NCI-H1417 treated with DMSO at 0.1 percent for 48 hours (cell line): ENCODE measurements at regions not wholly inside any gene's neighbourhood (a gene's known extent, or its start where the extent isn't known, plus 50 kb on each side); places are given as distances from the start of the nearest gene placed in this dataset.
"Not testable (repeated sequence)": the region's sequence is repeated elsewhere in the genome, so short reads cannot be mapped to it uniquely, and the experiment has no call there.

Experiments
- DNase-seq: peaks from one replicate; lab custom pipeline; 2025; lab: John Stamatoyannopoulos, UW

DNA sequence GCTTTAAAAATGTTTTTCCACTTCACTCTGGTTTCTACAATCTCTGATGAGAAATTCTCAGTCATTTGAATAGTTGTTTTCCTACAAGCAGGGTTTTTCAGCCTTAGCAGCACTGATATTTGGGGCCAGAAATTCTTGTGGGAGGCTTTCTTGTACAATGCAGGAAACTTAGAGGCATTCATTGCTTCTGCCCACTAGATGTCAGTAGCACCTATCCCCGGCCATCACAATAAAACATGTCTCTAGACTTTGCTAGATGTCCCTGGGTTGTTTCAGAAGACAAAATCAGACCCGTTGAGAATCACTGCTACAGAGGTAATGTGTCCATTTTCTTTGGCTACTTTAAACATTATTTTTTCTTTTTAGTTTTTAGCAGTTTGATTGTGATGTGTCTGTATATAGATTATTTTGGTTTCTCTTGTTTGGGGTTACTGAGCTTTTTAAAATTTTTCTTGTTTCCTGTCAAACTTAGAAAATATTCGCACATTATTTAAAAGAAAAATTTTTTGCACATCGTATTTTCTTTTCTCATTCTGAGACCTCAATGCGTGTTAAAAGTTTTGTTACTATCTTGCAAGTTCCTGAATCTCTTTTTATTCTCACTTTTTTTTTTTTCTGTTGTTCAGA lies 60.8 kb upstream of the CCDC179 start:
- DNase-seq = no peak

- DNase-seq = no peak
Observed at GRCh38 chr11:22922672-22923071, 62.4 kb upstream of the CCDC179 start.

DNA sequence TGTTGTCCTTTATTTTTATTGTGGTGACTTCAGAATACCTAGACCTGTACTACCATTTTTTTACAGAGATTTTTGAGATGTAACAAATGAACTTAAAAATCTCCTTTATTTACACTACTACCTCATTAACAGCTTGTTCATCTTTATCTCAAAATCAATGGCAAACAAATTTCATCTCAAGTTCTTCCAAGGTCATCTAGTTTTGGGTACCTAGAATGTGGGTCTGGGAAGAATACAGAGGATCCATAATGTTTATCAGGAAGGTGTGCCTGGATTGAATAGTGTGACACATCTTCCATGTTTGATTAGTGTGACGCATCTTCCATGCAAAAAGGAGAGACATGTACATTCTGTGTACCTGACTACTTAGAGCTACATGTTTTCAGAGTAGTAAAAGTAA lies 63.3 kb upstream of the CCDC179 start:
- no peak for DNase-seq

GRCh38 chr11:22926341-22926740 lies 66.1 kb upstream of the CCDC179 start:
- no peak for DNase-seq

DNA sequence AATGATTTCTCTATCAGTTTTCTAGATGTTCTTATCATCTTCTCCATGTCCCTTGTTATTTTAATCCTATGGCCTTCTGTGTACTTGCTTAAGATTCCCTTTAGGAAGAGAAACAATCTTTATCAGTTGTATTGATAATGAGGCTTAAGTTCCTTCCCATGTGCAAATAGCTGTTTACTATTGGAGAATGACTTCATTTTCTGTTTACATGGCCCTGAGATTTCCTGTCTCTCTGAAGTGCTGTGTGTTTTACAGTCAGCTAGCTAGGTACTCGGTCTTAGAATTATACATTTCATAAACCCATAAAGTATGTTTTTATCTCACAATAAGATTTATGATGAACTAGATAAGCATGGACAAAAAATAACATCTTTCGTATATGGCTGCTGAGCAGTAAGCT lies 67.5 kb upstream of the CCDC179 start:
- DNase-seq = no peak

GRCh38 chr11:22928207-22928917 lies 68.1 kb upstream of the CCDC179 start:
- DNase-seq = no peak

DNA sequence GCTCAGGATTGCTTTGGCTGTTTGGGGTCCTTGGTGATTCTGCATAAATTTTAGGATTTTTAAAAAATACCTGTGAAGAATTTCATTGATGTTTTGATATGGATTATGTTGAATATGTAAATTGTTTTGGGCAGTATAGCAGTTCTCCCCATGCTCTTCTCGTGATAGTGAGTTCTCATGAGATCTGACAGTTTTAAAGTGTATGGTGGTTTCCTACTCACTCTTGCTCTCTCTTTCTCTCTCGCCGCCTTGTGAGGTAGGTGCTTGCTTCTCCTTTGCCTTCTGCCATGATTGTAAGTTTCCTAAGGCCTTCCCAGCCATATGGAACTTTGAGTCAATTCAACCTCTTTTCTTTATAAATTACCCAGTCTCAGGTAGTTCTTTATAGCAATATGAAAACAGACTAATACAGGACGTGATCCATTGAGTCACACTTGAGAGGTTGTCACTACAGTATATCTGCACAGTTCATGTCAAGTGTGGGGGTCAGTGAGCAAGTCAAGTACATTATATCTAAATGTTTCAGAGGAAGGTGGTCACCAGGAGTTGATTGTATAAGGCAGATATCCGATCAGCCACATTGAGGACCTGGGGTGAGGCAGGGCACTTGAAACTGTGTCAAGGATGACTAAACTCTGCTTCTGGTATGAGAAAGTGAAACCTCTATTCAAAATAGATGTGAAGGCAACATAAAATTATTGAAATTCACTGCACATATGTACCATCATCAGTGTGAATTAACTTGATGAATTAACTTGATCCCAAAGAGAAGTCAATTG lies 70.7 kb upstream of the CCDC179 start:
- DNase-seq = no peak

GRCh38 chr11:22938691-22939090 lies 78.4 kb upstream of the CCDC179 start:
- no peak for DNase-seq

DNA sequence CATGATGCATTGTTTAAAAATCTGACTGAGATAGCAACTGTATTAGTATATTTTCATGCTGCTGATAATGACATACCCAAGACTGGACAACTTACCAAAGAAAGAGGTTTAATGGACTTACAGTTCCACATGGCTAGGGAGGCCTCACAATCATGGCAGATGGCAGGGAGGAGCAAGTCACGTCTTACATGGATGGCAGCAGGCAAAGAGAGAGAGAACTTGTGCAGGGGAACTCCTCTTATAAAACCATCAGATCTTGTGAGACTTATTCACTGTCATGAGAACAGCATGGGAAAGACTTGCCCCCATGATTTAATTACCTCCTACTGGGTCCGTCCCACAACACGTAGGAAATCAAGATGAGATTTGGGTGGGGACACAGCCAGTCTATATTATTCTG lies 81.3 kb upstream of the CCDC179 start:
- not testable (repeated sequence) for DNase-seq

DNA sequence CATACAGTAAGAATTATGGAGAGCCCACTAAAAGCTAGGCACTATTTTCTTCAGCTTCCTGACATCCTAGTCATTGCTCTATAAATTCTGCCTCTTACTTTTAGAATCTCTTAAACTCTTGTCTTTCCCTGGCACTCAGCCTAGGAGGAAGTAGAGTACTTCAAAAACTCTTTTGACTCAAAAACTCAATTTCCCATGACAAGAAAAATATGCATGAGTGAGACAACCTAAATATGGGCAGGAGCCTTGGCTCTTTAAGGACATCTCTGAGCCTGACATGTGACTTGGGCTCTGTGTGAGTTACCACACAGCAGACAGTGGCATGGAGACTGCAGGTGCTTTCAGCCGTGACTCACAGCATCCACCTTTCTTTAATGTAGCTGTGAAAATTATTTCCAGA lies 97.5 kb upstream of the CCDC179 start:
- DNase-seq = no peak

GRCh38 chr11:22974251-22974650 lies 114.0 kb upstream of the CCDC179 start:
- DNase-seq = no peak

GRCh38 chr11:22976146-22976545 lies 115.9 kb upstream of the CCDC179 start:
- DNase-seq = no peak

- DNase-seq = no peak
Observed at GRCh38 chr11:22982903-22983302, 122.6 kb upstream of the CCDC179 start.

GRCh38 chr11:22984045-22984444 lies 123.8 kb upstream of the CCDC179 start:
- DNase-seq = no peak

GRCh38 chr11:22989371-22989770 lies 129.1 kb upstream of the CCDC179 start:
- no peak for DNase-seq

- DNase-seq = no peak
Observed at GRCh38 chr11:22991196-22991595, 130.9 kb upstream of the CCDC179 start.

DNA sequence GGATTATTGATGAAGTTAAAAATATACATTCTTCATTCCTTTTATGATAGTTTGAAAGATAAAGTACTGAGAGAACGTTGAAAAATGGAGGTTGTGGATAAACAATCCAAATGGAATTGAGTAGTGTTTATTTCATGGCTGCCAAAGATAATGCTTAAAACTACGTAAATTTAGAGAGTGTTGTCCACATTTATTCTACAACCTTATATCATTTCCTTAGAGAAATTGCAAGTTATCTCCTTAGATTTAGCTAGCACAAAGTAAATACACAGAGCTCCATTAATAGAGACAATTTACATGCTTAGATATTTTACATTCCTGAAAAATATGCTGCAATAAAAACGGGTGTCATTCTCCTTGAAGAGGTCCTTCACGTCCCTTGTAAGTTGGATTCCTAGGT lies 146.5 kb upstream of the CCDC179 start:
- DNase-seq = no peak

- no peak for DNase-seq
Observed at GRCh38 chr11:23010790-23011335, 150.6 kb upstream of the CCDC179 start.

GRCh38 chr11:23012930-23013329 lies 152.7 kb upstream of the CCDC179 start:
- no peak for DNase-seq

DNA sequence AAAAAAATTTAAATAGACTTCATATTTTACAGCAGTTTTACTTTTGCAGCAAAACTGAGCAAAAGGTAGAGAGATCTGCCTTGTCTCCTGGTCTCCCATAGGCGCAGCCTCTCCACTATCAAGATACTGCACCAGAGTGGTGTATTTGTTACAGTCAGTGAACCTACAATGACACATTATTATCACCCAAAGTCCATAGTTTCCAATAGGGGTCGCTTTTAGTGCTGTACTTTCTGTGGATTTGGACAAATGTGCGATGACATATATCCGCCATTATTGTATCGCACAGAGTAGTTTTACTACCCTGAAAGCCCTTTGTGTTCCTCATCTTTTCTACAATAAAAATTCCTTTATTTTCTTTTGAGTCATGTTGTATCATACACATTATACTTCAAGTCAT lies 153.2 kb upstream of the CCDC179 start:
- no peak for DNase-seq

DNA sequence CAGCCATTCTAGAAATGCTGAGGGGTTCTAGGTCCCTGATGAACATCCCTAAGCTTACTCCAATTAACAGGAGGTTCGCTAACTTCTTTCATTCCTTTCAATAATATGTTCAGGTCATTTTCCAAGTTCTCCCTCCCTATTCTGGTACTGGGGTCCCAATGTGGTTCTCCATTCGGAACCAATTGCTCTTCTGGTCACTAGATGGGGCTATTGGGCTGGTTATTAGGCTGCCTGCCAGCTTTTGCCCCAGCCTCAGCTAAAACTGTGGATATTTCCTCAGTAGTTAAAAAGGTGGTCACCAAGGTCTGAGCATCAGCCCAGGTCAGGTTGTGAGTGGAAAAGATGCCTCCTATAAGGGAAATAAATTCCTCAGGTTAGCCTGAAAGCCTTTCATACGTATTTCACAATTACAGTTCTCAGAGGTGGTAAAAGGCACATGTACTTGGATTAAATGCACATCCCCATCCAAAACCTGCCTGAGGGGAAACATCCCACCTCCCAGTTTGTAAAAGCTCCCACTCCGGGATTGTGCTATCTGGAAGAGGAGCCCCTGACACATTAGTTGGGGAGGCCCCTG lies 161.1 kb upstream of the CCDC179 start:
- DNase-seq = no peak

- no peak for DNase-seq
Observed at GRCh38 chr11:23022854-23023253, 162.6 kb upstream of the CCDC179 start.

DNA sequence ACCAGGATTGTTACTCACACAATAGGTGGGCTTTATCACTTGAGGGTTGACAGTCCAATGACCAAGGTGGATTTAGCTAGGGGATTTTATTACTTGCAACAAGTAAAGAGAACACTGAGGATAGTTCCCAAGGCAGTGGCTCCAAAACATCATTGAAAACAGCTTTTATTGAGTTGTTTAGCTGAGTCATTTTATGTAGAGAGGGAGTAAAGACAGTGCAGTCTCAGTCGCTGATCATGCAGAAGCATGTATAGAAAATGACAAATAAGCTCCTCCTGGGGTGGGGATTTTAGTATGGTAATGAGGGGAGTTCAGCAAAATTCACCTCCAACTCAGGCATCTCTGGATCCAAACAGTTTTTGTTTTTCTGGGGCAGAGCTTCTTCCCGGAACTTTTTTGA lies 163.0 kb upstream of the CCDC179 start:
- no peak for DNase-seq
